Erythroblast (primary cell): ENCODE measurements at regions not wholly inside any gene's neighbourhood (a gene's known extent, or its start where the extent isn't known, plus 50 kb on each side); places are given as distances from the start of the nearest gene placed in this dataset.

Experiments
- GATA1 ChIP-seq: IDR thresholded peaks from 2 replicates; pipeline ENCODE4 v1.6.1; 2011; ENCODE audit warnings: low read depth, mild to moderate bottlenecking, control low read depth, low read length, moderate library complexity
- POLR2A ChIP-seq: IDR thresholded peaks from 2 replicates; pipeline ENCODE4 v1.6.1; 2011; ENCODE audit warnings: mild to moderate bottlenecking, low read length

DNA sequence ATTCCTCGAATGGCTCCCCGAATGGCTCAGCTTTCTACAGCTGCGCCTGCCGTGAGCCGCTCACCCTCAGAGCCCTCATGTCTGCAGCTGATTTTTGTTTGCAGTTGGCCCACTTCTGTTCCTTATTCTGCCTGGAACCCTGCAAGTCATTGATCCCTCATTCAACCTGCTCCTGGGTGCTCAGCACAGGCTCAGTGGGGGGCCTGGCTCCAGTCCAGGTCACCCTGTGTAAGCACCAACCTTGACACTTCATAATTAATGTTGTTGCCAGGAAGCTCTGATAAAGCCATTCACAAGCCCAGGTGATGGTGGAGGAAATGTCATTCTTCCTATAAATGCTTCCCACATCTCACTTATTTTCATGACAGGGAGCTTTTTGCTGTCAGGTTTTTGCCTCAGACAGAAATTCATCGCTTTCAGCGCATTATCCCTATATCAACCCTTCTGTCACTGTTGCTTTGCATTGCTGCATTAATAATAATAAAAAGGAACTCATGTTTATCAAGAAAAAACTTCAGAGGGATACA is 85.7 kb downstream of the F11 start:
- TF ChIP-seq POLR2A (no peak), GATA1 (no peak)
